GM23338 (cell line): ENCODE measurements at regions not wholly inside any gene's neighbourhood (a gene's known extent, or its start where the extent isn't known, plus 50 kb on each side); places are given as distances from the start of the nearest gene placed in this dataset.

ENCODE experiments used
- ATAC-seq: fragments of 200-7000 bp; cut with Tn5 transposase; 3 replicates; pipeline ENCODE4 v1.9.1; 2020
- DNase-seq: peaks from one replicate; pipeline ENCODE4 v3.0.0-alpha.2; 2015; ENCODE audit warnings: low spot score
- H2AFZ ChIP-seq: fragments of 200-600 bp; sonication (generic); 2 replicates; pipeline ENCODE4 v1.8.0; 2016; ENCODE audit warnings: antibody characterized with exemption, mild to moderate bottlenecking, moderate library complexity
- H3F3A ChIP-seq: fragments of 200-600 bp; sonication (generic); replicated peaks from 2 replicates; pipeline ENCODE4 v1.8.0; 2017; ENCODE audit warnings: antibody characterized with exemption, mixed run types, low read depth
- H3K27ac ChIP-seq: fragments of 200-600 bp; sonication (generic); 2 replicates; pipeline ENCODE4 v1.6.1; 2016; ENCODE audit warnings: low read depth
- H3K27me3 ChIP-seq: fragments of 200-600 bp; sonication (generic); 2 replicates; pipeline ENCODE4 v1.8.0; 2016; ENCODE audit warnings: mild to moderate bottlenecking, mixed run types, moderate library complexity; ENCODE audit not compliant: insufficient read depth
- H3K36me3 ChIP-seq: fragments of 200-600 bp; sonication (generic); 2 replicates; pipeline ENCODE4 v1.8.0; 2016; ENCODE audit warnings: mild to moderate bottlenecking; ENCODE audit not compliant: insufficient read depth
- H3K4me1 ChIP-seq: fragments of 200-600 bp; sonication (generic); 2 replicates; pipeline ENCODE4 v1.8.0; 2016; ENCODE audit warnings: mild to moderate bottlenecking, moderate library complexity; ENCODE audit not compliant: insufficient read depth
- H3K4me2 ChIP-seq: fragments of 200-600 bp; sonication (generic); 2 replicates; pipeline ENCODE4 v1.7.1; 2017; ENCODE audit warnings: mixed run types
- H3K4me3 ChIP-seq: fragments of 200-600 bp; sonication (generic); 2 replicates; pipeline ENCODE4 v1.6.1; 2016; ENCODE audit warnings: mixed run types
- H3K79me2 ChIP-seq: fragments of 200-600 bp; sonication (generic); replicated peaks from 2 replicates; pipeline ENCODE4 v1.8.0; 2017; ENCODE audit warnings: mild to moderate bottlenecking; ENCODE audit not compliant: insufficient read depth
- H3K9me2 ChIP-seq: fragments of 200-600 bp; sonication (generic); 2 replicates; pipeline ENCODE4 v1.8.0; 2017; ENCODE audit not compliant: insufficient read depth
- H4K20me1 ChIP-seq: fragments of 200-600 bp; sonication (generic); replicated peaks from 2 replicates; pipeline ENCODE4 v1.8.0; 2017; ENCODE audit warnings: mild to moderate bottlenecking; ENCODE audit not compliant: insufficient read depth
- H3K27ac Mint-ChIP-seq: 2 replicates; pipeline ENCODE4 v1.8.0; 2020; ENCODE audit warnings: inconsistent platforms, mild to moderate bottlenecking, moderate library complexity, mixed read lengths
- H3K27me3 Mint-ChIP-seq: 3 replicates; pipeline ENCODE4 v1.8.0; 2022; ENCODE audit warnings: low read depth, mild to moderate bottlenecking, moderate library complexity, mixed read lengths, inconsistent platforms; ENCODE audit not compliant: insufficient read depth, poor library complexity
- H3K36me3 Mint-ChIP-seq: 3 replicates; pipeline ENCODE4 v1.8.0; 2021; ENCODE audit warnings: low read depth, mild to moderate bottlenecking, inconsistent platforms, moderate library complexity, mixed read lengths
- H3K4me1 Mint-ChIP-seq: 3 replicates; pipeline ENCODE4 v1.8.0; 2020; ENCODE audit warnings: mild to moderate bottlenecking, inconsistent platforms, mixed read lengths
- H3K4me3 Mint-ChIP-seq: 3 replicates; pipeline ENCODE4 v1.8.0; 2021; ENCODE audit warnings: moderate library complexity, mild to moderate bottlenecking, inconsistent platforms, mixed read lengths
- H3K9me3 Mint-ChIP-seq: 3 replicates; pipeline ENCODE4 v1.8.0; 2020; ENCODE audit warnings: moderate library complexity, mild to moderate bottlenecking, inconsistent platforms, mixed read lengths
- CREB1 ChIP-seq: fragments of 250-450 bp; sonication (Bioruptor Pico); IDR thresholded peaks from 2 replicates; pipeline ENCODE4 v1.5.0; 2020; ENCODE audit warnings: low read depth, mild to moderate bottlenecking, moderate library complexity
- EZH2phosphoT487 ChIP-seq: fragments of 200-600 bp; sonication (generic); IDR thresholded peaks from one replicate; pipeline ENCODE4 v1.8.1; 2018; ENCODE audit warnings: antibody characterized with exemption; ENCODE audit not compliant: unreplicated experiment
- JUNB ChIP-seq: IDR thresholded peaks from one replicate; pipeline ENCODE4 v1.6.1; 2016; ENCODE audit warnings: antibody characterized with exemption; ENCODE audit not compliant: unreplicated experiment
- POLR2AphosphoS5 ChIP-seq: IDR thresholded peaks from 2 replicates; pipeline ENCODE4 v1.6.1; 2016; ENCODE audit warnings: antibody characterized with exemption, low read depth
- ZNF331 ChIP-seq: fragments of 250-450 bp; sonication (Bioruptor Pico); IDR thresholded peaks from 2 replicates; pipeline ENCODE4 v1.5.0; 2020; ENCODE audit warnings: low read depth, mild to moderate bottlenecking, moderate library complexity
- TF ChIP-seq, protein P1 (sequence below), 2 experiments: fragments of 200-600 bp in 1 of 2; sonication (generic) in 1 of 2; conservative IDR thresholded peaks; 2 replicates each; pipeline versions ENCODE4 v1.5.1 to v1.6.1; 2016 to 2017; ENCODE audit warnings: antibody characterized with exemption in 2 of 2, low read depth in 2 of 2, mild to moderate bottlenecking in 2 of 2, moderate library complexity in 1 of 2
- TF ChIP-seq, protein P2 (sequence below): IDR thresholded peaks from one replicate; pipeline ENCODE4 v1.6.1; 2018; ENCODE audit warnings: antibody characterized with exemption; ENCODE audit not compliant: unreplicated experiment

DNA sequence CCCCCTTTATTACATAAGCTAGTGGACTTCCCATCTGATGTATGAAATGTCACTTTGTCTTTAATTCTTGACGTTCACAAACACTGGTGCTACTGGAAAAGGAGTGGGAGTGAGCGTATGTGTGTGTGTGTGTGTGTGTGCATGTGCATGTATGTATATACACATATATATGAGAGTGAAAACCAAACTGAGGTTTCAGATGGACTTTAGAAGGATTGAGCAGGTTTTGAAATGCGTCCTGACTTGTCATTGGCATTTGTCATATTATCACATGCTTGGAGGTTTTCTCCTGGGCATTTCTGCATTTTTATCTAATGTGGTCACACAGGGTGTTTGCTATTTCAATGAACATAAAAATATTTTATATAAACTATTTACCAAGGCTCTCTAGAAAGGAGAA lies 1085.9 kb downstream of the BCL11B start:
- Histone ChIP-seq H4K20me1 (no peaks in the 10 kb centered on the region), H3K36me3 (no peaks in the 10 kb centered on the region), H3K9me2 (peaks cover 25% of the 10 kb centered on the region; the same call in 1 of the 2 replicates), H3K4me3 (no peak overlapping the region), H3K79me2 (no peaks in the 10 kb centered on the region), H3K4me1 (no peaks in the 10 kb centered on the region), H2AFZ (no peak overlapping the region), H3F3A (no peaks in the 10 kb centered on the region), H3K27ac (no peak overlapping the region), H3K4me2 (no peak overlapping the region), H3K27me3 (no peaks in the 10 kb centered on the region)
- Mint-ChIP-seq H3K27me3 (peaks cover 2% of the 10 kb centered on the region), H3K4me3 (no peak overlapping the region), H3K4me1 (no peaks in the 10 kb centered on the region; the same call in 2 of the 3 replicates), H3K36me3 (no peaks in the 10 kb centered on the region), H3K27ac (no peak overlapping the region), H3K9me3 (no peaks in the 10 kb centered on the region)
- TF ChIP-seq CREB1 (no peak), POLR2AphosphoS5 (no peak), EZH2phosphoT487 (no peak)
- TF ChIP-seq, protein P1, sequence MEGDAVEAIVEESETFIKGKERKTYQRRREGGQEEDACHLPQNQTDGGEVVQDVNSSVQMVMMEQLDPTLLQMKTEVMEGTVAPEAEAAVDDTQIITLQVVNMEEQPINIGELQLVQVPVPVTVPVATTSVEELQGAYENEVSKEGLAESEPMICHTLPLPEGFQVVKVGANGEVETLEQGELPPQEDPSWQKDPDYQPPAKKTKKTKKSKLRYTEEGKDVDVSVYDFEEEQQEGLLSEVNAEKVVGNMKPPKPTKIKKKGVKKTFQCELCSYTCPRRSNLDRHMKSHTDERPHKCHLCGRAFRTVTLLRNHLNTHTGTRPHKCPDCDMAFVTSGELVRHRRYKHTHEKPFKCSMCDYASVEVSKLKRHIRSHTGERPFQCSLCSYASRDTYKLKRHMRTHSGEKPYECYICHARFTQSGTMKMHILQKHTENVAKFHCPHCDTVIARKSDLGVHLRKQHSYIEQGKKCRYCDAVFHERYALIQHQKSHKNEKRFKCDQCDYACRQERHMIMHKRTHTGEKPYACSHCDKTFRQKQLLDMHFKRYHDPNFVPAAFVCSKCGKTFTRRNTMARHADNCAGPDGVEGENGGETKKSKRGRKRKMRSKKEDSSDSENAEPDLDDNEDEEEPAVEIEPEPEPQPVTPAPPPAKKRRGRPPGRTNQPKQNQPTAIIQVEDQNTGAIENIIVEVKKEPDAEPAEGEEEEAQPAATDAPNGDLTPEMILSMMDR (conservative IDR thresholded peaks at IDR 0.05; ENCODE audit: low read depth in 2 of 2), result no peak
- DNase-seq, result no peak
- no peak for ATAC-seq

GRCh38 chr14:98187281-98187680 lies 1084.7 kb downstream of the BCL11B start:
- H3K27ac Mint-ChIP-seq, result no peak overlapping the region
- TF ChIP-seq JUNB (no peak), ZNF331 (no peak), EZH2phosphoT487 (no peak)
- TF ChIP-seq, protein P2, sequence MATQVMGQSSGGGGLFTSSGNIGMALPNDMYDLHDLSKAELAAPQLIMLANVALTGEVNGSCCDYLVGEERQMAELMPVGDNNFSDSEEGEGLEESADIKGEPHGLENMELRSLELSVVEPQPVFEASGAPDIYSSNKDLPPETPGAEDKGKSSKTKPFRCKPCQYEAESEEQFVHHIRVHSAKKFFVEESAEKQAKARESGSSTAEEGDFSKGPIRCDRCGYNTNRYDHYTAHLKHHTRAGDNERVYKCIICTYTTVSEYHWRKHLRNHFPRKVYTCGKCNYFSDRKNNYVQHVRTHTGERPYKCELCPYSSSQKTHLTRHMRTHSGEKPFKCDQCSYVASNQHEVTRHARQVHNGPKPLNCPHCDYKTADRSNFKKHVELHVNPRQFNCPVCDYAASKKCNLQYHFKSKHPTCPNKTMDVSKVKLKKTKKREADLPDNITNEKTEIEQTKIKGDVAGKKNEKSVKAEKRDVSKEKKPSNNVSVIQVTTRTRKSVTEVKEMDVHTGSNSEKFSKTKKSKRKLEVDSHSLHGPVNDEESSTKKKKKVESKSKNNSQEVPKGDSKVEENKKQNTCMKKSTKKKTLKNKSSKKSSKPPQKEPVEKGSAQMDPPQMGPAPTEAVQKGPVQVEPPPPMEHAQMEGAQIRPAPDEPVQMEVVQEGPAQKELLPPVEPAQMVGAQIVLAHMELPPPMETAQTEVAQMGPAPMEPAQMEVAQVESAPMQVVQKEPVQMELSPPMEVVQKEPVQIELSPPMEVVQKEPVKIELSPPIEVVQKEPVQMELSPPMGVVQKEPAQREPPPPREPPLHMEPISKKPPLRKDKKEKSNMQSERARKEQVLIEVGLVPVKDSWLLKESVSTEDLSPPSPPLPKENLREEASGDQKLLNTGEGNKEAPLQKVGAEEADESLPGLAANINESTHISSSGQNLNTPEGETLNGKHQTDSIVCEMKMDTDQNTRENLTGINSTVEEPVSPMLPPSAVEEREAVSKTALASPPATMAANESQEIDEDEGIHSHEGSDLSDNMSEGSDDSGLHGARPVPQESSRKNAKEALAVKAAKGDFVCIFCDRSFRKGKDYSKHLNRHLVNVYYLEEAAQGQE, result no peak
- TF ChIP-seq, protein P1 (conservative IDR thresholded peaks at IDR 0.05; ENCODE audit: low read depth in 2 of 2), result no peak
- DNase-seq (no peak), ATAC-seq (no peak)
- peaks cover 25% of the 10 kb centered on the region; the same call in 1 of the 2 replicates for H3K9me2 ChIP-seq
- H3K9me3 Mint-ChIP-seq, result no peaks in the 10 kb centered on the region
- H4K20me1 ChIP-seq, result no peaks in the 10 kb centered on the region
- H2AFZ ChIP-seq, result no peak overlapping the region; the same call in 1 of the 2 replicates
- H3K27ac ChIP-seq, result no peak overlapping the region
- no peaks in the 10 kb centered on the region; the same call in 2 of the 3 replicates for H3K4me1 Mint-ChIP-seq
- no peaks in the 10 kb centered on the region for H3K36me3 Mint-ChIP-seq
- no peaks in the 10 kb centered on the region for H3K27me3 ChIP-seq
- H3F3A ChIP-seq, result no peaks in the 10 kb centered on the region
- no peak overlapping the region for H3K4me3 ChIP-seq
- H3K36me3 ChIP-seq, result no peaks in the 10 kb centered on the region
- no peak overlapping the region for H3K4me3 Mint-ChIP-seq
- no peaks in the 10 kb centered on the region for H3K79me2 ChIP-seq
- peaks cover 2% of the 10 kb centered on the region for H3K27me3 Mint-ChIP-seq
- no peaks in the 10 kb centered on the region for H3K4me1 ChIP-seq
- H3K4me2 ChIP-seq, result no peak overlapping the region
